ENCODE measurements at regions not wholly inside any gene's neighbourhood (a gene's known extent, or its start where the extent isn't known, plus 50 kb on each side); places are given as distances from the start of the nearest gene placed in this dataset.

- no peak for TF ChIP-seq CTCF (conservative IDR thresholded peaks at IDR 0.05 in 1 of 2, IDR thresholded peaks at IDR 0.05 in 1 of 2; ENCODE audit: extremely low read depth in 1 of 2, insufficient read depth in 1 of 2, low read depth in 1 of 2, low read length in 2 of 2)
- no peak for TF ChIP-seq EZH2 (IDR thresholded peaks at IDR 0.05; ENCODE audit: borderline replicate concordance, low read length)
These were observed 322.2 kb downstream of the AEBP2 start for GRCh38 chr12:19761463-19761862.

Measured in mammary epithelial cell (primary cell).